ENCODE measurements at regions not wholly inside any gene's neighbourhood (a gene's known extent, or its start where the extent isn't known, plus 50 kb on each side); places are given as distances from the start of the nearest gene placed in this dataset.

GRCh38 chr6:4302524-4302923, 167.1 kb upstream of the ECI2 start:
- TF ChIP-seq USF1 (IDR thresholded peaks at IDR 0.05) (no peak), CEBPB (IDR thresholded peaks at IDR 0.05) (no peak), REST (IDR thresholded peaks at IDR 0.05; ENCODE audit: low read depth) (no peak), NFIC (IDR thresholded peaks at IDR 0.05) (no peak), CREB1 (IDR thresholded peaks at IDR 0.05; ENCODE audit: low read depth) (no peak), YY1 (IDR thresholded peaks at IDR 0.05; ENCODE audit: low read depth) (no peak)
